Heart right ventricle (tissue), 16 donors: ENCODE measurements at regions not wholly inside any gene's neighbourhood (a gene's known extent, or its start where the extent isn't known, plus 50 kb on each side); places are given as distances from the start of the nearest gene placed in this dataset.
A peak's percentile ranks its signal among the peaks of the same experiment; 100 is the strongest.

Source experiments
- ATAC-seq, 8 donors: fragments of 200-7000 bp; cut with Tn5 transposase; one replicate each; pipeline ENCODE4 v1.9.1; 2020; ENCODE audit warnings: mild to moderate bottlenecking in 8 of 8, moderate library complexity in 8 of 8, moderate number of reproducible peaks in 1 of 8
- DNase-seq, 2 donors: peaks; one replicate each; pipeline ENCODE4 v3.0.0-alpha.2; 2020
- H3K27ac ChIP-seq, 10 donors: fragments of 200-600 bp; sonication (generic) in 2 of 10; one replicate each; pipeline versions ENCODE4 v1.5.0 to v1.8.0; 2020 to 2022; ENCODE audit warnings: mild to moderate bottlenecking in 3 of 10
- H3K27me3 ChIP-seq, 7 donors: fragments of 200-600 bp; one replicate each; pipeline ENCODE4 v1.8.0; 2021 to 2022; ENCODE audit warnings: mild to moderate bottlenecking in 2 of 7
- H3K36me3 ChIP-seq, 9 donors: fragments of 200-600 bp; sonication (generic) in 1 of 9; one replicate each; pipeline versions ENCODE4 v1.5.0 to v1.8.0; 2020 to 2022; ENCODE audit warnings: mild to moderate bottlenecking in 2 of 9
- H3K4me1 ChIP-seq, 9 donors: fragments of 200-600 bp; sonication (generic) in 1 of 9; one replicate each; pipeline versions ENCODE4 v1.5.0 to v1.8.0; 2020 to 2022; ENCODE audit warnings: mild to moderate bottlenecking in 4 of 9
- H3K4me3 ChIP-seq, 10 donors: fragments of 200-600 bp; sonication (generic) in 2 of 10; one replicate each; pipeline versions ENCODE4 v1.5.0 to v1.8.0; 2020 to 2022; ENCODE audit warnings: mild to moderate bottlenecking in 7 of 10, moderate library complexity in 2 of 10
- H3K9me3 ChIP-seq, 11 donors: fragments of 200-600 bp in 10 of 11; sonication (generic) in 2 of 11; one replicate each; pipeline versions ENCODE4 v1.5.0 to v1.8.0; 2013 to 2022; ENCODE audit warnings: mild to moderate bottlenecking in 2 of 11, control low read depth in 1 of 11, moderate library complexity in 1 of 11
- WGBS, 2 donors: extraction: QIAGEN DNeasy Blood & Tissue Kit; methylation state at CpG; one replicate each; pipeline ENCODE4 v1.1.7; 2013; ENCODE audit warnings: inconsistent platforms in 1 of 2; 5-methylcytosine and 5-hydroxymethylcytosine counted together
- intact Hi-C, 10 donors: fragments of 100-400 bp; cut with DNase I; formaldehyde crosslinking; loops; one replicate each; pipeline versions ENCODE4 v1.11.1 to v1.14.2; 2022
- TF ChIP-seq, protein P1 (sequence below), 9 donors: fragments of 200-600 bp; sonication (generic) in 2 of 9; IDR thresholded peaks; one replicate each; pipeline versions ENCODE4 v1.5.0 to v1.8.0; 2021 to 2022; ENCODE audit warnings: antibody characterized with exemption in 9 of 9, mild to moderate bottlenecking in 5 of 9, moderate library complexity in 1 of 9
- donor health status: Arrhythmogenic right ventricular cardiomyopathy.
- donor health status: ischemic (EF 13 %, LVEDD 7.1; RV severe dilation, severe dysfunction).
- donor health status: healthy with polysubstance abuse.
- donor health status: DM: no; HTN: yes; CAD: no.
- donor health status: DM: no; HTN: no; CAD: no.
- donor health status: ischemic (EF 25% LVEDD 6.9; RV normal size, moderate dysfunction).
- donor health status: ischemic (EF 25% LVEDD 5.7; RV mildly dilated, moderate dysfunction).
- donor health status: healthy.
- donor health status: DM: yes; HTN: yes; CAD: no.
- donor health status: Ischemic cardiomyopathy.
- donor health status: ischemic (EF 35%, LVEDD 5.7; RV mildly dilated, moderate dysfunction).
- donor health status: nonischemic (EF 11% LVEDD 7.7; RV severe dilation, severe dysfunction).
- donor health status: DM: yes; HTN: yes; CAD: no.
- donor health status: PGD.
- donor health status: ischemic (EF 29% LVEDD 5.4; RV normal size, mild dysfunction).
- donor health status: nonischemic (EF 23%, LVEDD 6.1; RV moderate dilation, normal function).

DNA sequence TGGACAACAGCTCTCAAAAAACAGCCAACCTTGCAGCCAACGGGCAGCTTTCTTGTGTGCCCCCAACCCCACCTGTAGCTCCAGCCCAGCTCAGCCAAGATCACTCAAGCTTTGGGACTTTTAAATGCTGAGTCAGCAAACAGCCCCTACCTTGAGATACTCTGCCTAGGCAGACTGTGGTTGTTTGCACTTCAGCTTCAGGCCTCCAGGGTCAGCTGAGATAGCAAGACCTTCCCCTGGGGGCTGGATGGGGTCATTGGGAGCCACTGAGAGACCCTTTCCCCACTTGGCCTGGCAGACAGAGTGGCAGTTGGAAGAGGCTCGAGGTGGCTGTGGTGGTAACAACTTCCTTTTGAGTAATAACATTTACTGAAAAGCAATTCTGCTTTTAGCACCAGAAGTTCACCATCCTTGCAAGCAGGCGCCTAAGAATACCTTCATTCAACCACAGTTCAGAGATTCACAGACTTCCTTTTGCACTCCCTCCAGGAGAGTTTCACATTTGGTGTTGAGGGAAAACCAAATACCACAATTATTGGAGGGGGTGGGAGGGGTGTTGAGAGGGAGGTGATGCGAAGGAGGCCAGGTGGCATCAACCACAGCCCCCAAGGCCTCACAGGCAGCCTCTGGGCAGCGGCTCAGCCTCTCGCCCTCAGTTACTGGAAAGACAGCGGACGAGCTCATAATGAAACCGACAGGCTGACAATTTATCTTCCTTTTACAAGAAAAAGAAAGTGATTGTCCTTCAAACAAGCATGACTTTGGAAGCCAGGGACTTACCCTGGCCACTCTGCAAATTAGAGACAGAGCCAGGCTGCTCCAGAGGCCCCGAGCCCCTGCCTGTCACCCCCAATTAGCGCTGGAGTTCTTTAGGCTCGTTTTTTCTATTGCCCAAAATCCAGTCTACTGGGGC, 148.1 kb downstream of the CEBPB start:
- intact Hi-C loops = no loop called here
- Histone ChIP-seq H3K27me3 (no peaks in the 10 kb centered on the region), H3K4me3 (peak overlapping the region in 2 of 10 donors; percentile 1 to 18), H3K27ac (peak overlapping the region in 7 of 10 donors; percentile 8 to 89 (median 25)), H3K9me3 (no peaks in the 10 kb centered on the region), H3K36me3 (no peaks in the 10 kb centered on the region), H3K4me1 (peaks cover 0 to 64% (median 0%) of the 10 kb centered on the region in 9 donors)
- WGBS, 2 donors = 73 to 76% methylated on average over 12 of the region's 12 CpGs
- no peak for DNase-seq
- TF ChIP-seq, protein P1, sequence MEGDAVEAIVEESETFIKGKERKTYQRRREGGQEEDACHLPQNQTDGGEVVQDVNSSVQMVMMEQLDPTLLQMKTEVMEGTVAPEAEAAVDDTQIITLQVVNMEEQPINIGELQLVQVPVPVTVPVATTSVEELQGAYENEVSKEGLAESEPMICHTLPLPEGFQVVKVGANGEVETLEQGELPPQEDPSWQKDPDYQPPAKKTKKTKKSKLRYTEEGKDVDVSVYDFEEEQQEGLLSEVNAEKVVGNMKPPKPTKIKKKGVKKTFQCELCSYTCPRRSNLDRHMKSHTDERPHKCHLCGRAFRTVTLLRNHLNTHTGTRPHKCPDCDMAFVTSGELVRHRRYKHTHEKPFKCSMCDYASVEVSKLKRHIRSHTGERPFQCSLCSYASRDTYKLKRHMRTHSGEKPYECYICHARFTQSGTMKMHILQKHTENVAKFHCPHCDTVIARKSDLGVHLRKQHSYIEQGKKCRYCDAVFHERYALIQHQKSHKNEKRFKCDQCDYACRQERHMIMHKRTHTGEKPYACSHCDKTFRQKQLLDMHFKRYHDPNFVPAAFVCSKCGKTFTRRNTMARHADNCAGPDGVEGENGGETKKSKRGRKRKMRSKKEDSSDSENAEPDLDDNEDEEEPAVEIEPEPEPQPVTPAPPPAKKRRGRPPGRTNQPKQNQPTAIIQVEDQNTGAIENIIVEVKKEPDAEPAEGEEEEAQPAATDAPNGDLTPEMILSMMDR (IDR thresholded peaks at IDR 0.05) = no peak
- peak in 5 of 8 donors; percentile 20 to 54 (median 31) for ATAC-seq

GRCh38 chr20:50339466-50339901, 148.9 kb downstream of the CEBPB start:
- H3K4me1 ChIP-seq = peaks cover 0 to 66% (median 0%) of the 10 kb centered on the region in 9 donors
- H3K27ac ChIP-seq = peak overlapping the region in 4 of 10 donors; percentile 16 to 89 (median 28)
- no peaks in the 10 kb centered on the region for H3K27me3 ChIP-seq
- TF ChIP-seq, protein P1 (IDR thresholded peaks at IDR 0.05) = no peak
- H3K4me3 ChIP-seq = peak overlapping the region in 1 of 10 donors; percentile 18
- ATAC-seq (no peak), DNase-seq (no peak)
- intact Hi-C loops = no loop called here
- H3K9me3 ChIP-seq = no peaks in the 10 kb centered on the region
- H3K36me3 ChIP-seq = no peaks in the 10 kb centered on the region
- 67 to 68% methylated on average over 3 of the region's 3 CpGs for WGBS, 2 donors

DNA sequence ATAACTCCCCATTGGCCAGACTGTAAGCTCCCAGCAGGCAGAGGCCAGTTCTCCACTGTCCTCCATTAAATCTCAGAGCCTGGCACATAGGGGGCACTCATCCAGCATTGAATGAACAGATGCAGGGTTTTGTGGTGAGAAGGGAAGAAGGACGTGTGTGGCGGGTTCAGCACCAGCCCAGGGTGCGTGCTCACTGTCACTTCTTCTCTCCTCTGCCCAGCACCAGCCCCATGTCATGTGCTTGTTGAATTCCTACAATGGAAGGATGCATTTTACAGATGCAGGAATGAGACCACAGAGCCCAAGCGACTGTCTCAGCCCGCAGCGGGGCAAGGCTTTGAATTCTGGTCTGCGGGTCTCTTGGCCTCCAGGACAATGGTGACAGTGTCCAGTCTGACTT, 149.9 kb downstream of the CEBPB start:
- no peaks in the 10 kb centered on the region for H3K9me3 ChIP-seq
- DNase-seq (no peak), ATAC-seq (no peak)
- WGBS, 2 donors = 93 to 96% methylated on average over 7 of the region's 7 CpGs
- H3K27ac ChIP-seq = peak overlapping the region in 1 of 10 donors; percentile 89
- no peaks in the 10 kb centered on the region for H3K27me3 ChIP-seq
- intact Hi-C loops = loop anchor here in 2 of 10 donors (10.0 kb wide), 2 partner anchors 114 to 146 kb away; partner anchors contain the start of gene CEBPB (in 1 of the 2)
- H3K4me3 ChIP-seq = no peak overlapping the region
- peaks cover under 1 to 66% (median 7%) of the 10 kb centered on the region in 9 donors for H3K4me1 ChIP-seq
- TF ChIP-seq, protein P1 (IDR thresholded peaks at IDR 0.05) = no peak
- no peaks in the 10 kb centered on the region for H3K36me3 ChIP-seq

- peaks cover 6 to 71% (median 12%) of the 10 kb centered on the region in 9 donors for H3K4me1 ChIP-seq
- no peaks in the 10 kb centered on the region for H3K9me3 ChIP-seq
- TF ChIP-seq, protein P1 (IDR thresholded peaks at IDR 0.05) = no peak
- 96 to 98% methylated on average over 9 of the region's 9 CpGs for WGBS, 2 donors
- ATAC-seq = no peak
- H3K36me3 ChIP-seq = no peaks in the 10 kb centered on the region
- intact Hi-C loops = loop anchor here in 2 of 10 donors (10.0 kb wide), 2 partner anchors 114 to 146 kb away; partner anchors contain the start of gene CEBPB (in 1 of the 2)
- H3K4me3 ChIP-seq = no peak overlapping the region
- no peaks in the 10 kb centered on the region for H3K27me3 ChIP-seq
- no peak for DNase-seq
- H3K27ac ChIP-seq = peak overlapping the region in 1 of 10 donors; percentile 89
Measured at GRCh38 chr20:50341050-50341449, 150.4 kb downstream of the CEBPB start.
